ENCODE measurements at regions not wholly inside any gene's neighbourhood (a gene's known extent, or its start where the extent isn't known, plus 50 kb on each side); places are given as distances from the start of the nearest gene placed in this dataset.

DNA sequence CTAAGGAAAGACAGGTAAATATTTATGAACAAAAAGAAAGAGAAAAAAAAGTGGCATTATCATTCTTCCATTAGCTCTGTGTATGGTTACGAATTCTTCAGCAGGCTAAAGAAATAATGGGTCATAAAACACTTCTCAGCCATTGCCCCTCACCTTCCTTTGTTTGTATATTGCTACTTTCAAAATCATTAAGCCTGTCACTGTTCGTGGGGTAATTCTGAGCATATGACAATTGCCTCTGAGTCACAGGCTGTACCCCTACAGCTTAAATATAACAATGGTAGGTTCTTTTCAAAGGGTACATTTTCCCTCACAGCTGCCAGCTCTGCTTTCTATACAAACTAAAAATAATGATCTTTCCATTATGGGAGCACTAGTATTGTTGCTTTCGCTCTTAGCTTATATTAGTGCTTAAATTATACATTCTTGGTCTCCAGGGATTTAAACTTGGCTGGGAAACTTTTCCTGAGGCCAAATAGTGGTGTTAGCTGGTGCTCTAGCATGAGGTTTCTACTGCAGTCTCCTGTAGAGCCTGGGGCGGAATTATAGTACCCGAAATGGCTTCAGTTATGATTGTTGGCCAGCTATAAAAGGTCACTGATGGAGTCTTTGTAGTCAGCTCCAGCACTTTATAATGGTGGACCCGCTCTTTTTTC is 74.7 kb upstream of the CDH11 start:
- no peak for TF ChIP-seq POLR2AphosphoS5 (IDR thresholded peaks at IDR 0.05)
- TF ChIP-seq, protein P1, sequence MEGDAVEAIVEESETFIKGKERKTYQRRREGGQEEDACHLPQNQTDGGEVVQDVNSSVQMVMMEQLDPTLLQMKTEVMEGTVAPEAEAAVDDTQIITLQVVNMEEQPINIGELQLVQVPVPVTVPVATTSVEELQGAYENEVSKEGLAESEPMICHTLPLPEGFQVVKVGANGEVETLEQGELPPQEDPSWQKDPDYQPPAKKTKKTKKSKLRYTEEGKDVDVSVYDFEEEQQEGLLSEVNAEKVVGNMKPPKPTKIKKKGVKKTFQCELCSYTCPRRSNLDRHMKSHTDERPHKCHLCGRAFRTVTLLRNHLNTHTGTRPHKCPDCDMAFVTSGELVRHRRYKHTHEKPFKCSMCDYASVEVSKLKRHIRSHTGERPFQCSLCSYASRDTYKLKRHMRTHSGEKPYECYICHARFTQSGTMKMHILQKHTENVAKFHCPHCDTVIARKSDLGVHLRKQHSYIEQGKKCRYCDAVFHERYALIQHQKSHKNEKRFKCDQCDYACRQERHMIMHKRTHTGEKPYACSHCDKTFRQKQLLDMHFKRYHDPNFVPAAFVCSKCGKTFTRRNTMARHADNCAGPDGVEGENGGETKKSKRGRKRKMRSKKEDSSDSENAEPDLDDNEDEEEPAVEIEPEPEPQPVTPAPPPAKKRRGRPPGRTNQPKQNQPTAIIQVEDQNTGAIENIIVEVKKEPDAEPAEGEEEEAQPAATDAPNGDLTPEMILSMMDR (IDR thresholded peaks at IDR 0.05): no peak

Data from breast epithelium (tissue), 3 donors.